Pancreas (tissue), 10 donors: ENCODE measurements at regions not wholly inside any gene's neighbourhood (a gene's known extent, or its start where the extent isn't known, plus 50 kb on each side); places are given as distances from the start of the nearest gene placed in this dataset.

ENCODE experiments used
- ATAC-seq, 4 donors: fragments of 200-7000 bp; cut with Tn5 transposase; one replicate each; pipeline versions ENCODE4 v1.8.0 to v1.9.1; 2020; ENCODE audit warnings: mild to moderate bottlenecking in 4 of 4, moderate library complexity in 4 of 4
- DNase-seq, 6 donors: peaks; one replicate each; pipeline ENCODE4 v3.0.0-alpha.2; 2020
- FAIRE-seq: peaks from 2 replicates; lab custom pipeline; 2012; peaks lifted over from hg19 to GRCh38; lab: Jason Lieb, UNC
- H3K27ac ChIP-seq, 4 donors: fragments of 200-600 bp; sonication (generic); 1 replicate in 3 of 4; 2 replicates in 1 of 4; pipeline versions ENCODE4 v1.5.0 to v1.8.0; 2020
- H3K27me3 ChIP-seq, 4 donors: fragments of 200-600 bp; one replicate each; pipeline ENCODE4 v1.8.0; 2021
- H3K36me3 ChIP-seq, 3 donors: fragments of 200-600 bp; sonication (generic) in 1 of 3; one replicate each; pipeline versions ENCODE4 v1.5.0 to v1.8.0; 2020 to 2021
- H3K4me1 ChIP-seq, 3 donors: fragments of 200-600 bp; one replicate each; pipeline ENCODE4 v1.8.0; 2021
- H3K4me3 ChIP-seq, 4 donors: fragments of 200-600 bp; sonication (generic) in 2 of 4; one replicate each; pipeline versions ENCODE4 v1.5.0 to v1.8.0; 2020 to 2021
- H3K9me3 ChIP-seq, 4 donors: fragments of 200-600 bp; one replicate each; pipeline ENCODE4 v1.8.0; 2021
- CTCF ChIP-seq, 4 donors: fragments of 200-600 bp; sonication (generic) in 3 of 4; IDR thresholded peaks; one replicate each; pipeline versions ENCODE4 v1.5.0 to v1.8.0; 2021; ENCODE audit warnings: antibody characterized with exemption in 4 of 4
- WGBS, 2 donors: extraction: QIAGEN DNeasy Blood & Tissue Kit; methylation state at CpG; one replicate each; pipeline ENCODE4 v1.1.7; 2013; 5-methylcytosine and 5-hydroxymethylcytosine counted together
- intact Hi-C, 3 donors: fragments of 100-400 bp; cut with DNase I; formaldehyde crosslinking; loops; one replicate each; pipeline versions ENCODE4 v1.11.1 to v1.14.2; 2022
- donor health status: healthy with polysubstance abuse.
- donor health status: DM: no; HTN: no; CAD: no; lungs with moderate emphysema.
- donor health status: DM: no; HTN: no; CAD: no.
- donor health status: control.
- donor health status: control.
- donor health status: Bipolar disorder and iron deficiency.
- donor health status: DM: yes; HTN: yes; CAD: no.
- donor health status: DM: no; HTN: no; CAD: no.
- donor health status: DM: no; HTN: no; CAD: no.
- donor health status: DM: yes; HTN: yes; CAD: no.

GRCh38 chr10:107813451-107814162, 649.1 kb upstream of the SORCS1 start:
- 50 to 51% methylated on average over 8 of the region's 8 CpGs for WGBS, 2 donors
- Histone ChIP-seq H3K4me3 (no peak overlapping the region), H3K9me3 (no peaks in the 10 kb centered on the region), H3K4me1 (no peaks in the 10 kb centered on the region), H3K27me3 (no peaks in the 10 kb centered on the region), H3K27ac (no peak overlapping the region), H3K36me3 (no peaks in the 10 kb centered on the region)
- intact Hi-C loops, result loop anchor here in 1 of 3 donors (10.0 kb wide), 1 partner anchor 1189 kb away; no protein-coding TSS in a partner anchor
- ATAC-seq (peak in 1 of 4 donors; percentile 40), FAIRE-seq (no peak), DNase-seq (no peak)
- TF ChIP-seq CTCF (IDR thresholded peaks at IDR 0.05), result no peak

DNA sequence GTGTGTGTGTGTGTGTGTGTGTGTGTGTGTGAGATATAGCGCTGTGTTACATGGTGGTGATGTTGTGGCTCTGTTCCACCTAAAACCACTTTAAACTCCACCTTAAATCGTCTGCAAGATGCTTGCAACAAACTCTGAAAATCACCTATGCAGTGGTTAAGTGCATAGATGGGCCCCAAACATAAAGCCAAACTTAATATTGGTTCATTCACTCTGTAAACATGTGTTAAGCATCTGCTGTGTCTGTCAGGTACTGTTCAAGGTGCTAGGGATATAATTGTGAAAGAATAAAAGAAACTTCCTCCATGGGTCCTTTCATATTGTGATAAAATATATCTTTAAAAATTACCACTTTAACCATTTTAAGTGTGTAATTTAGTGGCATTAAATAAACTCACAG, 645.4 kb upstream of the SORCS1 start:
- TF ChIP-seq CTCF (IDR thresholded peaks at IDR 0.05), result no peak
- H3K4me3 ChIP-seq, result no peak overlapping the region
- FAIRE-seq, result no peak
- H3K9me3 ChIP-seq, result no peaks in the 10 kb centered on the region
- intact Hi-C loops, result loop anchor here in 1 of 3 donors (10.0 kb wide), 1 partner anchor 1185 kb away; no protein-coding TSS in a partner anchor
- ATAC-seq, result no peak
- WGBS, 2 donors, result 53 to 71% methylated on average over 2 of the region's 2 CpGs
- no peaks in the 10 kb centered on the region for H3K36me3 ChIP-seq
- H3K27me3 ChIP-seq, result no peaks in the 10 kb centered on the region
- DNase-seq, result no peak
- no peak overlapping the region for H3K27ac ChIP-seq
- H3K4me1 ChIP-seq, result no peaks in the 10 kb centered on the region

DNA sequence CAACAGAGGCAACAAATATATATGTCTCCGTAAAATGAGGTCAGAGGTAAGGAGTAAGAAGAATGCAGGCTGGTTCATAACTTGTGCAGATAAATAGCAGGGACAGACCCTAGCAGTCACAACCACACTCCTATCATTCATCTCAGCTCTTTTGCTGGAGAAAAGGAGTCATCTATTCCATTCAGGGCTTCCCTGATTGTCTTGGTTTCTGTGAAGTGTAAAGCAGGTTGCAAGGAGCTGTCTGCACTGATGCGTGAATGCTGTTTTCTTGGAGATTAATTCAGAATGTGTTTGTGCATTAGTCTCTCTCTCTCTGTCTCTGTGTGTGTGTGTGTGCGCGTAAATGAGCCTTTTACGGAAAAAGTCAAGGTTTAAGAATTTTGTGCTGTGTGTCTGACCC, 643.3 kb upstream of the SORCS1 start:
- Histone ChIP-seq H3K4me1 (no peaks in the 10 kb centered on the region), H3K9me3 (no peaks in the 10 kb centered on the region), H3K27me3 (no peaks in the 10 kb centered on the region), H3K4me3 (no peak overlapping the region), H3K36me3 (no peaks in the 10 kb centered on the region), H3K27ac (no peak overlapping the region)
- no peak for DNase-seq
- WGBS, 2 donors, result 72 to 90% methylated on average over 5 of the region's 5 CpGs
- ATAC-seq, result no peak
- FAIRE-seq, result no peak
- intact Hi-C loops, result no loop called here
- no peak for TF ChIP-seq CTCF (IDR thresholded peaks at IDR 0.05)

GRCh38 chr10:107806026-107806425, 641.5 kb upstream of the SORCS1 start:
- 39 to 50% methylated on average over 1 of the region's 1 CpG for WGBS, 2 donors
- Histone ChIP-seq H3K27ac (no peak overlapping the region), H3K36me3 (no peaks in the 10 kb centered on the region), H3K4me1 (no peaks in the 10 kb centered on the region), H3K4me3 (no peak overlapping the region), H3K9me3 (no peaks in the 10 kb centered on the region), H3K27me3 (no peaks in the 10 kb centered on the region)
- intact Hi-C loops, result no loop called here
- FAIRE-seq (no peak), DNase-seq (no peak), ATAC-seq (no peak)
- no peak for TF ChIP-seq CTCF (IDR thresholded peaks at IDR 0.05)

GRCh38 chr10:107803546-107803945, 639.0 kb upstream of the SORCS1 start:
- ATAC-seq (peak in 1 of 4 donors; percentile 35), FAIRE-seq (no peak), DNase-seq (no peak)
- Histone ChIP-seq H3K27ac (no peak overlapping the region), H3K4me1 (no peaks in the 10 kb centered on the region), H3K27me3 (no peaks in the 10 kb centered on the region), H3K36me3 (no peaks in the 10 kb centered on the region), H3K9me3 (no peaks in the 10 kb centered on the region), H3K4me3 (no peak overlapping the region)
- TF ChIP-seq CTCF (IDR thresholded peaks at IDR 0.05), result no peak
- intact Hi-C loops, result no loop called here
- WGBS, 2 donors, result 17 to 18% methylated on average over 4 of the region's 4 CpGs
